22Rv1 (cell line): ENCODE measurements at regions not wholly inside any gene's neighbourhood (a gene's known extent, or its start where the extent isn't known, plus 50 kb on each side); places are given as distances from the start of the nearest gene placed in this dataset.

Experiments used
- H3K27ac ChIP-seq: fragments of 450-650 bp; 2 replicates; pipeline ENCODE4 v1.5.1; 2017
- CTCF ChIP-seq: fragments of 450-650 bp; IDR thresholded peaks from 2 replicates; pipeline ENCODE4 v1.5.1; 2017; ENCODE audit warnings: mild to moderate bottlenecking
- ZFX ChIP-seq: fragments of 450-650 bp; IDR thresholded peaks from 2 replicates; pipeline ENCODE4 v1.6.1; 2017; ENCODE audit warnings: antibody characterized with exemption, borderline replicate concordance

GRCh38 chr16:79844603-79845002 is 244.1 kb upstream of the MAF start:
- no peak overlapping the region for H3K27ac ChIP-seq
- TF ChIP-seq ZFX (no peak), CTCF (no peak)

GRCh38 chr16:79843631-79844043 is 243.1 kb upstream of the MAF start:
- TF ChIP-seq ZFX (no peak), CTCF (no peak)
- H3K27ac ChIP-seq, result no peak overlapping the region

GRCh38 chr16:79843145-79843544 is 242.6 kb upstream of the MAF start:
- no peak overlapping the region for H3K27ac ChIP-seq

GRCh38 chr16:79842197-79842596 is 241.7 kb upstream of the MAF start:
- TF ChIP-seq CTCF, result no peak
- H3K27ac ChIP-seq, result no peak overlapping the region

More at GRCh38 chr16:79843145-79843544, 242.6 kb upstream of the MAF start:
- no peak for TF ChIP-seq ZFX
- no peak for TF ChIP-seq CTCF

GRCh38 chr16:79839466-79840341 is 239.2 kb upstream of the MAF start:
- no peak overlapping the region for H3K27ac ChIP-seq
- TF ChIP-seq ZFX (no peak), CTCF (no peak)

- no peak overlapping the region for H3K27ac ChIP-seq
- TF ChIP-seq ZFX, result no peak
- no peak for TF ChIP-seq CTCF
These were observed 238.1 kb upstream of the MAF start for GRCh38 chr16:79838496-79839259.

GRCh38 chr16:79836144-79836543 is 235.6 kb upstream of the MAF start:
- TF ChIP-seq ZFX (no peak), CTCF (no peak)

More at GRCh38 chr16:79836144-79836543, 235.6 kb upstream of the MAF start:
- H3K27ac ChIP-seq, result no peak overlapping the region
